IMR-90 (cell line): ENCODE measurements at regions not wholly inside any gene's neighbourhood (a gene's known extent, or its start where the extent isn't known, plus 50 kb on each side); places are given as distances from the start of the nearest gene placed in this dataset.

ENCODE experiments used
- ATAC-seq: fragments of 200-7000 bp; cut with Tn5 transposase; 2 replicates; pipeline ENCODE4 v1.9.1; 2020; ENCODE audit warnings: low read depth, mild to moderate bottlenecking, moderate library complexity
- BruUV-seq: library from RNA; stranded (reverse); fragments of 400-500 nt; replicated peaks from 2 replicates; lab custom pipeline; 2021; lab: Mats Ljungman, UMichigan
- CTCF ChIA-PET: fragments of 300-600 bp; formaldehyde crosslinking; extraction: SDS; loops from one replicate; lab custom pipeline; 2021; ENCODE audit warnings: antibody characterized with exemption; lab: Yijun Ruan, JAX
- POLR2A ChIA-PET: fragments of 300-600 bp; sonication (Branson Sonifier 250); formaldehyde crosslinking; loops from one replicate; lab custom pipeline; 2022; ENCODE audit warnings: antibody characterized with exemption; ENCODE audit not compliant: unreplicated experiment; lab: Charles Lee
- DNase-seq: peaks from one replicate; pipeline ENCODE4 v3.0.0; 2013
- H2AFZ ChIP-seq: replicated peaks from 2 replicates; pipeline ENCODE3; 2013; ENCODE audit warnings: low read length, mild to moderate bottlenecking; ENCODE audit not compliant: poor library complexity
- H2AK5ac ChIP-seq: 2 replicates; pipeline ENCODE4 v1.6.1; 2013; ENCODE audit warnings: low read depth, low read length, inconsistent platforms
- H2AK9ac ChIP-seq: replicated peaks from 2 replicates; pipeline ENCODE3; 2013; ENCODE audit warnings: mild to moderate bottlenecking, low read depth, low read length, moderate library complexity; ENCODE audit not compliant: poor library complexity
- H2BK120ac ChIP-seq: 2 replicates; pipeline ENCODE4 v1.6.1; 2013; ENCODE audit warnings: low read depth, low read length, inconsistent platforms
- H2BK15ac ChIP-seq: 3 replicates; pipeline ENCODE4 v1.6.1; 2013; ENCODE audit warnings: low read depth, low read length, inconsistent platforms
- H2BK20ac ChIP-seq: 2 replicates; pipeline ENCODE4 v1.6.1; 2013; ENCODE audit warnings: low read depth, mild to moderate bottlenecking, inconsistent platforms, low read length, moderate library complexity
- H2BK5ac ChIP-seq: 2 replicates; pipeline ENCODE4 v1.6.1; 2013; ENCODE audit warnings: mild to moderate bottlenecking, low read depth, low read length, inconsistent platforms; ENCODE audit not compliant: poor library complexity, severe bottlenecking
- H3K14ac ChIP-seq: replicated peaks from 2 replicates; pipeline ENCODE4 v1.6.1; 2013; ENCODE audit warnings: low read depth, low read length, inconsistent platforms
- H3K18ac ChIP-seq: 2 replicates; pipeline ENCODE4 v1.6.1; 2013; ENCODE audit warnings: low read depth, low read length, control low read depth
- H3K23ac ChIP-seq: 2 replicates; pipeline ENCODE4 v1.6.1; 2013; ENCODE audit warnings: low read depth, low read length, inconsistent platforms
- H3K27ac ChIP-seq: 2 replicates; pipeline ENCODE4 v1.5.1; 2013; ENCODE audit warnings: mild to moderate bottlenecking, control low read depth, low read length; ENCODE audit not compliant: insufficient read depth
- H3K27me3 ChIP-seq: 2 replicates; pipeline ENCODE4 v1.6.1; 2013; ENCODE audit warnings: low read length; ENCODE audit not compliant: control insufficient read depth, insufficient read depth
- H3K36me3 ChIP-seq: 2 replicates; pipeline ENCODE4 v1.6.1; 2013; ENCODE audit warnings: low read length, mixed read lengths; ENCODE audit not compliant: control insufficient read depth, insufficient read depth
- H3K4ac ChIP-seq: 2 replicates; pipeline ENCODE4 v1.6.1; 2013; ENCODE audit warnings: low read depth, low read length, inconsistent platforms
- H3K4me1 ChIP-seq: 2 replicates; pipeline ENCODE4 v1.6.1; 2013; ENCODE audit warnings: low read length, mixed read lengths; ENCODE audit not compliant: control insufficient read depth, insufficient read depth
- H3K4me2 ChIP-seq: 2 replicates; pipeline ENCODE4 v1.6.1; 2013; ENCODE audit warnings: low read depth, mild to moderate bottlenecking, control low read depth, low read length, moderate library complexity
- H3K4me3 ChIP-seq: 2 replicates; pipeline ENCODE4 v1.5.1; 2013; ENCODE audit warnings: low read depth, mild to moderate bottlenecking, control low read depth, low read length, moderate library complexity; ENCODE audit not compliant: insufficient read depth
- H3K56ac ChIP-seq: 2 replicates; pipeline ENCODE4 v1.6.1; 2013; ENCODE audit warnings: low read length, inconsistent platforms; ENCODE audit not compliant: insufficient read depth; ENCODE audit errors: extremely low read depth
- H3K79me1 ChIP-seq, 2 experiments: 2 replicates each; pipeline ENCODE4 v1.6.1; 2013; ENCODE audit warnings: low read length in 2 of 2, inconsistent platforms in 1 of 2, low read depth in 1 of 2
- H3K9ac ChIP-seq: 2 replicates; pipeline ENCODE4 v1.6.1; 2013; ENCODE audit warnings: low read depth, low read length, control low read depth
- H3K9me1 ChIP-seq: 2 replicates; pipeline ENCODE4 v1.6.1; 2013; ENCODE audit warnings: low read length, inconsistent platforms; ENCODE audit not compliant: insufficient read depth
- H3K9me3 ChIP-seq: 2 replicates; pipeline ENCODE4 v1.6.1; 2013; ENCODE audit warnings: low read length; ENCODE audit not compliant: control insufficient read depth, insufficient read depth
- H4K20me1 ChIP-seq: 2 replicates; pipeline ENCODE4 v1.6.1; 2013; ENCODE audit warnings: low read length, inconsistent platforms; ENCODE audit not compliant: insufficient read depth
- H4K5ac ChIP-seq: 2 replicates; pipeline ENCODE4 v1.6.1; 2013; ENCODE audit warnings: mild to moderate bottlenecking, low read depth, low read length, control low read depth
- H4K8ac ChIP-seq, 2 experiments: 2 replicates each; pipeline ENCODE4 v1.6.1; 2013; ENCODE audit warnings: low read depth in 2 of 2, low read length in 2 of 2, control low read depth in 1 of 2, inconsistent platforms in 1 of 2
- H4K91ac ChIP-seq: 2 replicates; pipeline ENCODE4 v1.6.1; 2013; ENCODE audit warnings: low read depth, low read length, inconsistent platforms; ENCODE audit not compliant: insufficient read depth
- CEBPB ChIP-seq: IDR thresholded peaks from 2 replicates; pipeline ENCODE4 v1.6.1; 2012; ENCODE audit warnings: low read depth, low read length, improper control_type of control experiment
- CTCF ChIP-seq: conservative IDR thresholded peaks from 2 replicates; pipeline ENCODE4 v1.5.1; 2012; ENCODE audit warnings: mild to moderate bottlenecking, low read depth, low read length, improper control_type of control experiment
- FOS ChIP-seq: fragments of 150-350 bp; IDR thresholded peaks from 2 replicates; pipeline ENCODE4 v1.6.1; 2016; ENCODE audit warnings: low read depth, low read length
- MAFK ChIP-seq: IDR thresholded peaks from 2 replicates; pipeline ENCODE4 v1.6.1; 2012; ENCODE audit warnings: low read depth, low read length, improper control_type of control experiment
- MAZ ChIP-seq: IDR thresholded peaks from 2 replicates; pipeline ENCODE4 v1.6.1; 2012; ENCODE audit warnings: low read depth, mild to moderate bottlenecking, low read length, improper control_type of control experiment, moderate library complexity, borderline replicate concordance
- RAD21 ChIP-seq: IDR thresholded peaks from 2 replicates; pipeline ENCODE4 v1.6.1; 2012; ENCODE audit warnings: low read length, improper control_type of control experiment
- RFX5 ChIP-seq: IDR thresholded peaks from 2 replicates; pipeline ENCODE4 v1.8.0; 2012; ENCODE audit warnings: low read depth, mild to moderate bottlenecking, low read length, moderate library complexity
- WGBS, 2 experiments: methylation state at CpG; one replicate each; pipeline versions ENCODE4 v1.1.5 to v1.1.7; 2013; ENCODE audit warnings: missing lambda C conversion rate in 2 of 2; ENCODE audit not compliant: insufficient read length in 1 of 2; ENCODE audit errors: extremely low coverage in 2 of 2; 5-methylcytosine and 5-hydroxymethylcytosine counted together
- dilution Hi-C: fragments of 300-500 bp; cut with HindIII; formaldehyde crosslinking; loops from one replicate; pipeline ENCODE4 v1.14.3; 2018; ENCODE audit warnings: low sequenced_read_pairs; ENCODE audit not compliant: unreplicated experiment
- in situ Hi-C: fragments of 300-500 bp; cut with MboI; formaldehyde crosslinking; loops from 3 replicates; pipeline ENCODE4 v1.14.3; 2019; ENCODE audit warnings: low sequenced_read_pairs, inconsistent platforms, mixed read lengths
- intact Hi-C: fragments of 100-400 bp; cut with micrococcal nuclease; formaldehyde crosslinking; loops from 2 replicates; pipeline ENCODE4 v1.10.0; 2022

- WGBS, 2 experiments = 83% methylated on average over 2 of the region's 8 CpGs; no CpG with 5 or more reads in 1 of the 2 experiments
Measured at GRCh38 chr10:47225928-47226645, 73.9 kb upstream of the GDF10 start.

More at GRCh38 chr10:47225928-47226645, 73.9 kb upstream of the GDF10 start:
- ATAC-seq (no peak), DNase-seq (no peak)
- Histone ChIP-seq H3K4ac (no peak overlapping the region), H3K27ac (no peak overlapping the region), H2AK5ac (no peak overlapping the region), H3K18ac (no peak overlapping the region), H2BK15ac (no peak overlapping the region), H3K36me3 (no peaks in the 10 kb centered on the region), H3K9me1 (no peaks in the 10 kb centered on the region), H4K20me1 (no peaks in the 10 kb centered on the region), H3K14ac (no peak overlapping the region), H3K4me1 (no peaks in the 10 kb centered on the region), H2BK20ac (no peak overlapping the region), H4K8ac (no peak overlapping the region), H2AFZ (no peak overlapping the region), H3K23ac (no peak overlapping the region), H2BK5ac (no peak overlapping the region), H3K79me1 (no peaks in the 10 kb centered on the region), H3K4me3 (no peak overlapping the region), H4K91ac (no peak overlapping the region), H3K9ac (no peak overlapping the region), H3K4me2 (no peak overlapping the region), H3K9me3 (peaks cover 8% of the 10 kb centered on the region), H3K27me3 (peaks cover 25% of the 10 kb centered on the region), H2AK9ac (no peak overlapping the region), H2BK120ac (no peak overlapping the region), H3K56ac (no peak overlapping the region), H4K5ac (no peak overlapping the region)
- dilution Hi-C loops (no loop called here), in situ Hi-C loops (no loop called here), intact Hi-C loops (no loop called here)
- ChIA-PET POLR2A (no interaction called here), CTCF (no interaction called here)
- TF ChIP-seq MAZ = no peak
- no peak for TF ChIP-seq CTCF
- no peak for TF ChIP-seq RAD21
- TF ChIP-seq MAFK = no peak
- no peak for TF ChIP-seq RFX5
- TF ChIP-seq FOS = no peak
- no peak for TF ChIP-seq CEBPB
- no TSS peak for BruUV-seq
